ENCODE measurements at regions not wholly inside any gene's neighbourhood (a gene's known extent, or its start where the extent isn't known, plus 50 kb on each side); places are given as distances from the start of the nearest gene placed in this dataset.
"Not testable (repeated sequence)": the region's sequence is repeated elsewhere in the genome, so short reads cannot be mapped to it uniquely, and the experiment has no call there.

- TF ChIP-seq SUZ12 (IDR thresholded peaks at IDR 0.05; ENCODE audit: extremely low read depth, insufficient read depth, insufficient read length); ZNF274 (IDR thresholded peaks at IDR 0.05; ENCODE audit: low read depth, low read length); YY1 (IDR thresholded peaks at IDR 0.05; ENCODE audit: insufficient read depth, insufficient read length): not testable (repeated sequence)
These were observed 53.4 kb downstream of the PPIAL4A start for GRCh38 chr1:120942945-120943319.

Measured in NT2/D1 (cell line).